Trophoblast cell (in vitro differentiated cells and primary cell): ENCODE measurements at regions not wholly inside any gene's neighbourhood (a gene's known extent, or its start where the extent isn't known, plus 50 kb on each side); places are given as distances from the start of the nearest gene placed in this dataset.

Source experiments
- DNase-seq, 2 donors: peaks; one replicate each; pipeline ENCODE4 v3.0.0-alpha.2; 2016
- H2AFZ ChIP-seq: 2 replicates; pipeline ENCODE4 v1.6.1; 2013; ENCODE audit warnings: low read length, moderate library complexity, mild to moderate bottlenecking; ENCODE audit not compliant: insufficient read depth, poor library complexity
- H2AK5ac ChIP-seq: 2 replicates; pipeline ENCODE4 v1.6.1; 2013; ENCODE audit warnings: mild to moderate bottlenecking, low read length
- H2BK120ac ChIP-seq: 2 replicates; pipeline ENCODE4 v1.6.1; 2013; ENCODE audit warnings: low read length, mild to moderate bottlenecking, moderate library complexity; ENCODE audit not compliant: insufficient read depth, poor library complexity
- H2BK12ac ChIP-seq: 2 replicates; pipeline ENCODE4 v1.6.1; 2013; ENCODE audit warnings: mild to moderate bottlenecking, low read length, moderate library complexity
- H2BK5ac ChIP-seq: 2 replicates; pipeline ENCODE4 v1.6.1; 2013; ENCODE audit warnings: low read length, low read depth, moderate library complexity, mild to moderate bottlenecking; ENCODE audit not compliant: poor library complexity
- H3K14ac ChIP-seq: 2 replicates; pipeline ENCODE4 v1.6.1; 2013; ENCODE audit warnings: mild to moderate bottlenecking, low read length
- H3K18ac ChIP-seq: 2 replicates; pipeline ENCODE4 v1.6.1; 2013; ENCODE audit warnings: mild to moderate bottlenecking, low read length
- H3K23ac ChIP-seq: 2 replicates; pipeline ENCODE4 v1.6.1; 2013; ENCODE audit warnings: low read length
- H3K27ac ChIP-seq: 2 replicates; pipeline ENCODE4 v1.5.1; 2013; ENCODE audit warnings: low read depth, mild to moderate bottlenecking, inconsistent platforms, low read length, moderate library complexity
- H3K27me3 ChIP-seq: 2 replicates; pipeline ENCODE4 v1.6.1; 2013; ENCODE audit warnings: inconsistent platforms, mild to moderate bottlenecking, low read length, moderate library complexity; ENCODE audit not compliant: insufficient read depth
- H3K36me3 ChIP-seq, 2 experiments: 1 replicate in 1 of 2; 2 replicates in 1 of 2; pipeline ENCODE4 v1.6.1; 2013; ENCODE audit warnings: low read length in 2 of 2, mild to moderate bottlenecking in 2 of 2, moderate library complexity in 1 of 2; ENCODE audit not compliant: insufficient read depth in 2 of 2, control insufficient read depth in 1 of 2
- H3K4ac ChIP-seq: 2 replicates; pipeline ENCODE4 v1.6.1; 2013; ENCODE audit warnings: low read depth, mild to moderate bottlenecking, low read length, moderate library complexity
- H3K4me1 ChIP-seq, 2 experiments: 1 replicate in 1 of 2; 2 replicates in 1 of 2; pipeline ENCODE4 v1.6.1; 2013; ENCODE audit warnings: low read length in 2 of 2, mild to moderate bottlenecking in 2 of 2, moderate library complexity in 1 of 2; ENCODE audit not compliant: insufficient read depth in 2 of 2, control insufficient read depth in 1 of 2
- H3K4me2 ChIP-seq: 2 replicates; pipeline ENCODE4 v1.6.1; 2013; ENCODE audit warnings: inconsistent platforms, mild to moderate bottlenecking, low read length, moderate library complexity
- H3K4me3 ChIP-seq: 2 replicates; pipeline ENCODE4 v1.5.1; 2013; ENCODE audit warnings: mild to moderate bottlenecking, low read depth, low read length, inconsistent platforms
- H3K79me1 ChIP-seq: one replicate; pipeline ENCODE4 v1.6.1; 2013; ENCODE audit warnings: low read length
- H3K79me2 ChIP-seq: 2 replicates; pipeline ENCODE4 v1.6.1; 2013; ENCODE audit warnings: low read length, mild to moderate bottlenecking; ENCODE audit not compliant: control insufficient read depth, insufficient read depth, poor library complexity
- H3K9ac ChIP-seq: 2 replicates; pipeline ENCODE4 v1.6.1; 2013; ENCODE audit warnings: mild to moderate bottlenecking, low read length
- H3K9me3 ChIP-seq: 2 replicates; pipeline ENCODE4 v1.6.1; 2013; ENCODE audit warnings: low read depth, mild to moderate bottlenecking, control low read depth, inconsistent platforms, low read length; ENCODE audit not compliant: insufficient read depth
- H4K12ac ChIP-seq: 2 replicates; pipeline ENCODE4 v1.6.1; 2013; ENCODE audit warnings: low read depth, mild to moderate bottlenecking, low read length, moderate library complexity
- H4K8ac ChIP-seq: 2 replicates; pipeline ENCODE4 v1.6.1; 2013; ENCODE audit warnings: low read depth, mild to moderate bottlenecking, low read length, moderate library complexity
- H4K91ac ChIP-seq: one replicate; pipeline ENCODE4 v1.6.1; 2013; ENCODE audit warnings: low read depth, mild to moderate bottlenecking, low read length, moderate library complexity
- WGBS: extraction: QIAGEN DNeasy Blood & Tissue Kit; methylation state at CpG from one replicate; pipeline ENCODE4 v1.1.7; 2013; ENCODE audit warnings: missing lambda C conversion rate; ENCODE audit not compliant: insufficient read length, insufficient coverage; ENCODE audit errors: extremely low coverage; 5-methylcytosine and 5-hydroxymethylcytosine counted together

GRCh38 chr4:20640989-20641388, 59.3 kb upstream of the PACRGL start:
- Histone ChIP-seq H3K79me1 (no peaks in the 10 kb centered on the region), H2AK5ac (no peak overlapping the region), H2BK12ac (no peak overlapping the region), H2BK5ac (no peak overlapping the region), H4K8ac (no peak overlapping the region), H3K79me2 (no peaks in the 10 kb centered on the region), H3K4me3 (no peak overlapping the region), H3K4me1 (no peaks in the 10 kb centered on the region), H3K14ac (no peak overlapping the region), H4K91ac (no peak overlapping the region), H2BK120ac (no peak overlapping the region), H3K23ac (no peak overlapping the region), H3K9ac (no peak overlapping the region), H3K18ac (no peak overlapping the region), H3K4me2 (no peak overlapping the region), H2AFZ (no peak overlapping the region), H3K27me3 (no peaks in the 10 kb centered on the region), H3K36me3 (no peaks in the 10 kb centered on the region), H4K12ac (no peak overlapping the region), H3K9me3 (no peaks in the 10 kb centered on the region), H3K4ac (no peak overlapping the region), H3K27ac (no peak overlapping the region)
- DNase-seq = no peak
- whole genome bisulfite sequencing = no CpG with 5 or more reads among the region's 2 CpGs

GRCh38 chr4:20641976-20642375, 58.3 kb upstream of the PACRGL start:
- no peak overlapping the region for H2AK5ac ChIP-seq
- H3K27ac ChIP-seq = no peak overlapping the region
- H2BK12ac ChIP-seq = no peak overlapping the region
- no peak overlapping the region for H3K4me3 ChIP-seq
- no peak overlapping the region for H4K8ac ChIP-seq
- no peaks in the 10 kb centered on the region for H3K36me3 ChIP-seq
- no peaks in the 10 kb centered on the region for H3K79me2 ChIP-seq
- H2BK5ac ChIP-seq = no peak overlapping the region
- no peaks in the 10 kb centered on the region for H3K27me3 ChIP-seq
- no peak overlapping the region for H3K9ac ChIP-seq
- no peak overlapping the region for H2AFZ ChIP-seq
- no peak overlapping the region for H2BK120ac ChIP-seq
- no peak overlapping the region for H3K14ac ChIP-seq
- WGBS = no CpG with 5 or more reads among the region's 3 CpGs
- no peak overlapping the region for H3K18ac ChIP-seq
- no peak overlapping the region for H3K4me2 ChIP-seq
- H3K4me1 ChIP-seq = no peaks in the 10 kb centered on the region
- DNase-seq = no peak
- H4K91ac ChIP-seq = no peak overlapping the region
- H3K9me3 ChIP-seq = no peaks in the 10 kb centered on the region
- H3K23ac ChIP-seq = no peak overlapping the region
- no peak overlapping the region for H3K4ac ChIP-seq
- no peak overlapping the region for H4K12ac ChIP-seq
- no peaks in the 10 kb centered on the region for H3K79me1 ChIP-seq

- H3K79me2 ChIP-seq = no peaks in the 10 kb centered on the region
- no peak overlapping the region for H4K12ac ChIP-seq
- no peak overlapping the region for H3K4ac ChIP-seq
- no peak overlapping the region for H2BK5ac ChIP-seq
- no peak overlapping the region for H2BK120ac ChIP-seq
- H3K18ac ChIP-seq = no peak overlapping the region
- H3K9ac ChIP-seq = no peak overlapping the region
- H2AK5ac ChIP-seq = no peak overlapping the region
- no peak overlapping the region for H4K91ac ChIP-seq
- no peaks in the 10 kb centered on the region for H3K9me3 ChIP-seq
- H3K4me3 ChIP-seq = no peak overlapping the region
- H3K23ac ChIP-seq = no peak overlapping the region
- H3K4me1 ChIP-seq = no peaks in the 10 kb centered on the region
- no peak for DNase-seq
- H3K4me2 ChIP-seq = no peak overlapping the region
- no peak overlapping the region for H3K14ac ChIP-seq
- H4K8ac ChIP-seq = no peak overlapping the region
- H3K79me1 ChIP-seq = no peaks in the 10 kb centered on the region
- H3K27ac ChIP-seq = no peak overlapping the region
- no peaks in the 10 kb centered on the region for H3K27me3 ChIP-seq
- no peak overlapping the region for H2AFZ ChIP-seq
- H3K36me3 ChIP-seq = no peaks in the 10 kb centered on the region
- WGBS = no CpG with 5 or more reads among the region's 2 CpGs
- H2BK12ac ChIP-seq = no peak overlapping the region
Measured at GRCh38 chr4:20643631-20644030, 56.6 kb upstream of the PACRGL start.

GRCh38 chr4:20645236-20645635, 55.0 kb upstream of the PACRGL start:
- no peak overlapping the region for H3K18ac ChIP-seq
- no peak for DNase-seq
- H2BK12ac ChIP-seq = no peak overlapping the region
- H4K12ac ChIP-seq = no peak overlapping the region
- no peak overlapping the region for H3K9ac ChIP-seq
- H3K4me3 ChIP-seq = no peak overlapping the region
- no peaks in the 10 kb centered on the region for H3K36me3 ChIP-seq
- no peaks in the 10 kb centered on the region for H3K9me3 ChIP-seq
- H3K79me2 ChIP-seq = no peaks in the 10 kb centered on the region
- no peak overlapping the region for H2AFZ ChIP-seq
- no CpG with 5 or more reads among the region's 2 CpGs for WGBS
- no peak overlapping the region for H2BK5ac ChIP-seq
- H3K23ac ChIP-seq = no peak overlapping the region
- no peak overlapping the region for H2BK120ac ChIP-seq
- H3K4ac ChIP-seq = no peak overlapping the region
- H4K8ac ChIP-seq = no peak overlapping the region
- no peak overlapping the region for H2AK5ac ChIP-seq
- H3K27ac ChIP-seq = no peak overlapping the region
- H3K4me1 ChIP-seq = no peaks in the 10 kb centered on the region
- H3K79me1 ChIP-seq = no peaks in the 10 kb centered on the region
- no peak overlapping the region for H4K91ac ChIP-seq
- H3K14ac ChIP-seq = no peak overlapping the region
- H3K27me3 ChIP-seq = no peaks in the 10 kb centered on the region
- H3K4me2 ChIP-seq = no peak overlapping the region
